HG03575 (cell line): ENCODE measurements at regions not wholly inside any gene's neighbourhood (a gene's known extent, or its start where the extent isn't known, plus 50 kb on each side); places are given as distances from the start of the nearest gene placed in this dataset.

Experiments used
- ATAC-seq: cut with Tn5 transposase; IDR thresholded peaks from one replicate; pipeline ENCODE4 v1.9.1; 2021; ENCODE audit not compliant: unreplicated experiment, insufficient number of reproducible peaks, low FRiP score; ENCODE audit errors: extremely low read depth

GRCh38 chr6:9927275-9927674, 487.6 kb downstream of the TFAP2A start:
- ATAC-seq: no peak

GRCh38 chr6:9924971-9925370, 489.9 kb downstream of the TFAP2A start:
- no peak for ATAC-seq

DNA sequence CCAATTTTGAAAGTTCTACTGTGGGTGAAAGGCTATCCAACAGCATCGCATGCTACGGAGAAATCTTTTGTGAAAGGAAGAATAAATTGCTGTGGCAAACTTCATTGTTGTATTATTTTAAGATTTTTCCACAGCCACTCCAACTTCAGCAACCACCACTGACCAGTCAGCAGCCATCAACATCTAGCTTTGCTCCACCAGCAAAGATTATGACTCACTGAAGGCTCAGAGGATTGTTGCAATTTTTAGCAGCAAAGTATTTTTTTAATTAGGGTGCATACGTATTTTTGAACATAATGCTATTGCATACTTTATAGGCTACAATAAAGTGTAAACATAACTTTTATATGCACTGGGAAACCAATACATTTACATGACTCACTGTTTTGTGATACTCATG, 493.5 kb downstream of the TFAP2A start:
- ATAC-seq: no peak

DNA sequence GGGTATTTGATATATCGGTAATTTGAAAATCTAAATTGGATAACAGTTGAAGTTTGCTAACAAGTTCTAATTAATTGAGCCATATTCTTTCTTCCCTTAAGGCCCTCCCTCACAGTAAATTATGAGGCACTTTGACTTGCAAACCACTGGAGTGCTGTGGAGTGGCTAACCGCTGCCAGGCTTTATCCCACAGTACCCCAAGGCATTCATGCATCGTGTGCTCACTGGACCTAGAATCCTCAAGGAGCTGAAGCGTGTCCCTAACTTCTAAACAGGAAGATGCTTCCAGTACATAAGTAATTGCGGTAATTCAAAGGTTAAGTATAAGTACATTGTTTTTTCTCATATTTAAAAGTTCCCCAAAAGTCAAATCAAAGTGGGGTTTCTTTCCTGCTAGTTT, 499.9 kb downstream of the TFAP2A start:
- no peak for ATAC-seq

GRCh38 chr6:9901376-9901775, 513.5 kb downstream of the TFAP2A start:
- no peak for ATAC-seq

- no peak for ATAC-seq
These were observed 518.1 kb downstream of the TFAP2A start for GRCh38 chr6:9896806-9897205.

DNA sequence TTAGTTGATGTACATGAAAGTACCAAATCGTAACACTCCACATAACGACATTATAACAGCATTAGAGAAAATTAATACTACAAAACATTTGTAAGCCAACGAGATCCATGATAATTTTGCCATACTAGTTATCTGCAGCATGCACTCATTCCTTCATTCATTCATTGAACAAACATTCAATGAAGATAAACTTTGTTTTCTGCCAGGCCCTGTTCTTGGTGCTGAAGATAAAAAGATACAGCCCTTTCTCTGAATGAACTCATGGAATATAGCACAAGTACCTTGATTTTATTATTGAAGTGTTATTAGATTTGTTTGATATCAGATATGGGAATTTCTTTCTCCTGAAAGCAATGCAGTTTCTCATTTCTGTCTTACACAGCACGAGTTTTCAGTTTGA, 524.0 kb downstream of the TFAP2A start:
- no peak for ATAC-seq

DNA sequence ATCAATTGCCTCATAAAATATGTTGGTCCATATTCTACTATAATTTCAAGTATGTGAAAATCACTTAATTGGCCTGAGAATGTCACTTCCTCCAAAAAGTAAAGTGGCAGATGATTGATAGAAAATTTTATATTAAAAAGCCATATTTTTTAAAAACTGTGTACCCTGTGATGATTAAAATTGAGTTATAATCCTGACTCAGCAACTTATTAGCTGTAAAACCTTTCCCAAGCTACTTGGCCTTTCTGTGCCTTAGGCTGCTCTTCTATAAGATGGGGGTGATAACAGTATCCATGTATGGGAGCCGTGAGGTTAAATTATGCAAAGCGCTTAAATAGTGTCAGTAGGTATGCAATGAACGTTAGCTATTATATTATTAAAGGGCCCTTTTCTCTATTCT, 524.4 kb downstream of the TFAP2A start:
- no peak for ATAC-seq

- no peak for ATAC-seq
These were observed 536.3 kb downstream of the TFAP2A start for GRCh38 chr6:9878535-9878934.

GRCh38 chr6:9875605-9876353, 539.1 kb downstream of the TFAP2A start:
- ATAC-seq: no peak

- ATAC-seq: no peak
These were observed 552.2 kb downstream of the TFAP2A start for GRCh38 chr6:9862603-9863167.

GRCh38 chr6:9851541-9852380, 563.1 kb downstream of the TFAP2A start:
- no peak for ATAC-seq

DNA sequence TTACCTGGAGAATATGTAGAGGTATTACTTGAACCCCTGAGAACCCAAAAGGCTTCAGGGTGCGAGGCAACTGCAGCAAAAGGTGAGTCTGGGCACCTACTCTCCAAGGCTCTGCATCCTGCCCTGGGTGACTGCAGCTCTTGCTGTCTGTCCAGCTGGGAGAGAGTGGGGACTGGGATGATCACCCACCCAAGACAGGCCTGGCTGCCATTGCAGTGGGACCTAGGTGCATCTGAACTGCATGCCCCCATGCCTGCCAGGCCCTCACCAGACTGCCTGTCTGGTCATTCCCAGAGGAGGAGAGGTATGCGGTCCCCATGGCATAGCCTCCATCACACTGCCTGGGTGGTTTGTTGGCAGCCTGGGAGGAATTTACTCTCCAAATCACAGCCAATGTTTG, 563.9 kb downstream of the TFAP2A start:
- no peak for ATAC-seq

DNA sequence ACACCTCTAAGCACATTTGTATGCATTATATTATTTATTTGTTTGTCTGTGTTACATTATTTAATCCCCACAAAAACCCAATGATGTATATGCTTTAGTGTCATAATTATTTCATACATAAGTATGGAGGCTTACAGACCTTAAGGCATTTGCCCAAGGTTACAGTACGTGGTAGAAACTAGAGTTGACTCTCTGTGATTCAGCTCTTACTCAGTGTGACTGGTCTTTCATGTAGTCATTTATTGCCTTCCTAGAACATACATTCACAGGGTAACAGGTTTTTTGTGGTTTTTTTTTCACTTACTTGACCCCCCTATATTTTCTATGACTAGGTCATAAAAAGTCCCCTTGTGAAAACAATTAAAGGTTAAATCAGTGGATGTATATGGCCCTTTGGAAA, 566.8 kb downstream of the TFAP2A start:
- no peak for ATAC-seq

- ATAC-seq: no peak
These were observed 572.8 kb downstream of the TFAP2A start for GRCh38 chr6:9841886-9842725.

DNA sequence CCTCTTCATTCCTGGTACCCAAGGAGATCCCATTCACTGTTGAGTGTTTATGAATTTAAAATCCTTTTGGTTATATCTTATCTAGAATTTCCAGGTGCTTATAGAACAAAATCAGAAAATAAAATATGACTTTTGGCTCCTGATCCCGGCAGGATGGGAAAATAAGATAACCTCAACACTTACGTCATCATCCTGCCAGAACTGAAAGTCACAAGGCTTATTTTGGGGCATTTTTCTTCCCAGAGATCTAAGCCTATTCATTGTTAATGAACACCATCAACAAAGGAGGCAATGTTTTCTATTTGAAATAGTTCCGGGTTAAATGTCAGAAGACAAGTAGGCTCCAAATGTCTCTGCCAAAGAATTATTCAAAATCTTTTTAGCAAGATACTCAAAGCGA, 580.6 kb downstream of the TFAP2A start:
- ATAC-seq: no peak

DNA sequence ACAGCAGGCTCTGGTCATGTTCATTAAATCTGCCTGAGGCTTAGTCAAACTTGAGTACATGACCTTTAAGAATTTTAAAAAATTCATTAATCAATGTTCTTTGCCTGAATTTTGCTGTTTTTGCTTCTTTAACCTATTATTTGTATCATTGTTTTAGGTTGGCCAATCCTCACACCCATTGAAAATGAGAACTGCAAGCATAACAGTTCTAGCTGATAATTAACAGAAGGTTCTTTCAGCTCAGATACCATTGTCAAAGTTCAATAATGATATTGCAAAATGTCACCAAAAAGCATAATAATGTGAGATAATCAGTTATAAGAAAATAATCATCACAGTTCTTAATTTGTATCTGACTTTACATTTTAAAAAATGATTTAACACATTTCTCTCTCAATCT, 583.1 kb downstream of the TFAP2A start:
- no peak for ATAC-seq

GRCh38 chr6:9830808-9831207, 584.1 kb downstream of the TFAP2A start:
- ATAC-seq: no peak

DNA sequence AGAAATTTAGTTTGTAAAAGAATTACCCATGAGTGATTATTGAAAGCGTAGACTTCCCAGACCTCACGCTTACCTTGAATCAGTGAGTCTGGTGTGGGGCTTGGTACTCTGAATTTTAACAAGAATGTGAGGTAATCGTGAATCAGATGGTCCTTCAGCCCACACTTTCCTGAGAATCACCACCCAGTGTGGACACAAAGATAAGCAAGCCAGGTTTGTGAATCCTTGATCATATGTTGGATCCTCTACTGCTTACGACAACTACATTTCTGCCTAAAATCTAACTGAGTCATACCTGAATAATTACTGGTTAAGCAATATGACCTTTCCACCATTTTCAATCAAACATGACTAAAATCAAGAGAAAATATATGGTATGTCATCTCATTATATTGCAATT, 589.3 kb downstream of the TFAP2A start:
- no peak for ATAC-seq
